Mesothelial cell of epicardium (in vitro differentiated cells): ENCODE measurements at regions not wholly inside any gene's neighbourhood (a gene's known extent, or its start where the extent isn't known, plus 50 kb on each side); places are given as distances from the start of the nearest gene placed in this dataset.
A peak's percentile ranks its signal among the peaks of the same experiment; 100 is the strongest.

Source experiments
- DNase-seq, 2 experiments: peaks; one replicate each; pipeline ENCODE4 v3.0.0; 2021; ENCODE audit warnings: low spot score in 2 of 2; ENCODE audit not compliant: unreplicated experiment in 2 of 2
- H3K27ac Mint-ChIP-seq: 2 replicates; pipeline ENCODE4 v1.8.0; 2021; ENCODE audit warnings: mixed read lengths
- H3K27me3 Mint-ChIP-seq: 2 replicates; pipeline ENCODE4 v1.8.0; 2021; ENCODE audit warnings: low read depth, mixed read lengths
- H3K36me3 Mint-ChIP-seq: 2 replicates; pipeline ENCODE4 v1.8.0; 2021; ENCODE audit warnings: mixed read lengths
- H3K4me1 Mint-ChIP-seq: 2 replicates; pipeline ENCODE4 v1.8.0; 2021; ENCODE audit warnings: mixed read lengths
- H3K4me3 Mint-ChIP-seq: 2 replicates; pipeline ENCODE4 v1.8.0; 2021; ENCODE audit warnings: mild to moderate bottlenecking, moderate library complexity, mixed read lengths
- H3K9me3 Mint-ChIP-seq: 2 replicates; pipeline ENCODE4 v1.8.0; 2021; ENCODE audit warnings: mixed read lengths
- CTCF ChIP-seq: fragments of 200-600 bp; sonication (generic); IDR thresholded peaks from one replicate; pipeline ENCODE4 v1.5.0; 2021; ENCODE audit warnings: antibody characterized with exemption; ENCODE audit not compliant: unreplicated experiment

GRCh38 chr4:54152846-54153600 is 53.1 kb downstream of the GSX2 start:
- Mint-ChIP-seq H3K36me3 (no peaks in the 10 kb centered on the region), H3K9me3 (peaks cover 16% of the 10 kb centered on the region), H3K27ac (no peak overlapping the region), H3K27me3 (peaks cover 4% of the 10 kb centered on the region), H3K4me3 (no peak overlapping the region), H3K4me1 (no peaks in the 10 kb centered on the region)
- TF ChIP-seq CTCF = no peak
- DNase-seq = no peak

- Mint-ChIP-seq H3K4me3 (no peak overlapping the region), H3K4me1 (no peaks in the 10 kb centered on the region), H3K27me3 (peaks cover 4% of the 10 kb centered on the region), H3K36me3 (no peaks in the 10 kb centered on the region), H3K9me3 (peaks cover 23% of the 10 kb centered on the region), H3K27ac (no peak overlapping the region)
- no peak for TF ChIP-seq CTCF
- no peak for DNase-seq
These were observed 56.0 kb downstream of the GSX2 start for GRCh38 chr4:54155936-54156335.

GRCh38 chr4:54157606-54158005 is 57.6 kb downstream of the GSX2 start:
- Mint-ChIP-seq H3K36me3 (no peaks in the 10 kb centered on the region), H3K9me3 (peaks cover 26% of the 10 kb centered on the region)
- TF ChIP-seq CTCF = no peak

GRCh38 chr4:54159543-54159942 is 59.6 kb downstream of the GSX2 start:
- no peak for DNase-seq
- TF ChIP-seq CTCF = no peak
- Mint-ChIP-seq H3K36me3 (no peaks in the 10 kb centered on the region), H3K4me3 (no peak overlapping the region), H3K4me1 (no peaks in the 10 kb centered on the region), H3K27ac (no peak overlapping the region), H3K9me3 (peaks cover 21% of the 10 kb centered on the region), H3K27me3 (no peaks in the 10 kb centered on the region)

More at GRCh38 chr4:54157606-54158005, 57.6 kb downstream of the GSX2 start:
- no peak for DNase-seq
- Mint-ChIP-seq H3K27me3 (no peaks in the 10 kb centered on the region), H3K27ac (no peak overlapping the region), H3K4me3 (no peak overlapping the region), H3K4me1 (no peaks in the 10 kb centered on the region)

GRCh38 chr4:54165011-54165410 is 64.1 kb upstream of the PDGFRA start:
- DNase-seq = no peak
- Mint-ChIP-seq H3K36me3 (no peaks in the 10 kb centered on the region), H3K27ac (peak overlapping the region; percentile 0), H3K4me1 (peaks cover 4% of the 10 kb centered on the region), H3K4me3 (no peak overlapping the region), H3K9me3 (peaks cover 9% of the 10 kb centered on the region), H3K27me3 (no peaks in the 10 kb centered on the region)
- TF ChIP-seq CTCF = no peak
